GM18505 (cell line): ENCODE measurements at regions not wholly inside any gene's neighbourhood (a gene's known extent, or its start where the extent isn't known, plus 50 kb on each side); places are given as distances from the start of the nearest gene placed in this dataset.

Source experiments
- ATAC-seq: cut with Tn5 transposase; IDR thresholded peaks from one replicate; pipeline ENCODE4 v1.9.1; 2021; ENCODE audit not compliant: unreplicated experiment
- POLR2A ChIP-seq: IDR thresholded peaks from 4 replicates; pipeline ENCODE4 v1.6.1; 2011; ENCODE audit warnings: borderline replicate concordance; ENCODE audit not compliant: insufficient read depth, insufficient read length; ENCODE audit errors: extremely low read depth

GRCh38 chr1:193753038-193753756, 566.8 kb upstream of the B3GALT2 start:
- no peak for TF ChIP-seq POLR2A
- ATAC-seq, result no peak

GRCh38 chr1:193749868-193750267, 563.5 kb upstream of the B3GALT2 start:
- no peak for TF ChIP-seq POLR2A
- ATAC-seq, result no peak

GRCh38 chr1:193747579-193747978, 561.2 kb upstream of the B3GALT2 start:
- no peak for TF ChIP-seq POLR2A
- no peak for ATAC-seq

- ATAC-seq, result no peak
- TF ChIP-seq POLR2A, result no peak
Measured at GRCh38 chr1:193741228-193741627, 554.8 kb upstream of the B3GALT2 start.

- TF ChIP-seq POLR2A, result no peak
Measured at GRCh38 chr1:193740762-193741161, 554.3 kb upstream of the B3GALT2 start.

GRCh38 chr1:193736507-193736906, 550.1 kb upstream of the B3GALT2 start:
- ATAC-seq, result no peak
- no peak for TF ChIP-seq POLR2A

More at GRCh38 chr1:193740762-193741161, 554.3 kb upstream of the B3GALT2 start:
- no peak for ATAC-seq

GRCh38 chr1:193733674-193734073, 547.3 kb upstream of the B3GALT2 start:
- ATAC-seq, result no peak
- no peak for TF ChIP-seq POLR2A

GRCh38 chr1:193730017-193730416, 543.6 kb upstream of the B3GALT2 start:
- ATAC-seq, result no peak
- no peak for TF ChIP-seq POLR2A

- TF ChIP-seq POLR2A, result no peak
- no peak for ATAC-seq
Measured at GRCh38 chr1:193729429-193729828, 543.0 kb upstream of the B3GALT2 start.

- TF ChIP-seq POLR2A, result no peak
- no peak for ATAC-seq
Measured at GRCh38 chr1:193727850-193728249, 541.4 kb upstream of the B3GALT2 start.

- no peak for ATAC-seq
- TF ChIP-seq POLR2A, result no peak
Measured at GRCh38 chr1:193726722-193727121, 540.3 kb upstream of the B3GALT2 start.

- no peak for ATAC-seq
- TF ChIP-seq POLR2A, result no peak
Measured at GRCh38 chr1:193712392-193712791, 526.0 kb upstream of the B3GALT2 start.

GRCh38 chr1:193709607-193710006, 523.2 kb upstream of the B3GALT2 start:
- TF ChIP-seq POLR2A, result no peak

GRCh38 chr1:193707271-193708021, 521.0 kb upstream of the B3GALT2 start:
- no peak for ATAC-seq
- no peak for TF ChIP-seq POLR2A

More at GRCh38 chr1:193709607-193710006, 523.2 kb upstream of the B3GALT2 start:
- no peak for ATAC-seq
